Neural cell (in vitro differentiated cells): ENCODE measurements at regions not wholly inside any gene's neighbourhood (a gene's known extent, or its start where the extent isn't known, plus 50 kb on each side); places are given as distances from the start of the nearest gene placed in this dataset.

Experiments
- H2AFZ ChIP-seq: fragments of 200-600, 300-800 bp; sonication (generic), shearing (Covaris generic); 2 replicates; pipeline ENCODE4 v1.6.0; 2014; ENCODE audit warnings: low read depth, mild to moderate bottlenecking, antibody characterized with exemption, low read length, moderate library complexity
- H3F3A ChIP-seq: fragments of 200-600 bp; shearing (Covaris generic); 2 replicates; pipeline ENCODE4 v1.6.1; 2016; ENCODE audit warnings: mild to moderate bottlenecking, moderate library complexity, mixed read lengths, antibody characterized with exemption, low read length; ENCODE audit not compliant: insufficient read depth, poor library complexity, severe bottlenecking
- H3K27ac ChIP-seq: fragments of 200-600, 300-800 bp; sonication (generic), shearing (Covaris generic); 2 replicates; pipeline ENCODE4 v1.5.1; 2014; ENCODE audit warnings: mild to moderate bottlenecking, low read length, moderate library complexity
- H3K27me3 ChIP-seq: fragments of 300-800, 200-600 bp; sonication (generic), shearing (Covaris generic); 2 replicates; pipeline ENCODE4 v1.6.0; 2014; ENCODE audit warnings: mild to moderate bottlenecking, low read depth, low read length, moderate library complexity; ENCODE audit not compliant: insufficient read depth
- H3K36me3 ChIP-seq: fragments of 300-800, 200-600 bp; sonication (generic), shearing (Covaris generic); 2 replicates; pipeline ENCODE4 v1.5.1; 2014; ENCODE audit warnings: mild to moderate bottlenecking, antibody characterized with exemption, low read length, moderate library complexity; ENCODE audit not compliant: insufficient read depth
- H3K4me2 ChIP-seq: fragments of 300-800, 200-600 bp; sonication (generic), shearing (Covaris generic); 2 replicates; pipeline ENCODE4 v1.6.0; 2014; ENCODE audit warnings: mild to moderate bottlenecking, low read length
- H3K4me3 ChIP-seq: fragments of 300-800, 200-600 bp; sonication (generic), shearing (Covaris generic); 2 replicates; pipeline ENCODE4 v1.5.1; 2014; ENCODE audit warnings: mild to moderate bottlenecking, low read length, moderate library complexity
- H3K79me2 ChIP-seq: fragments of 200-600 bp; shearing (Covaris generic); replicated peaks from 2 replicates; pipeline ENCODE4 v1.6.0; 2014; ENCODE audit warnings: mild to moderate bottlenecking, low read length, moderate library complexity; ENCODE audit not compliant: insufficient read depth
- H3K9ac ChIP-seq: fragments of 300-800, 200-600 bp; sonication (generic), shearing (Covaris generic); 2 replicates; pipeline ENCODE4 v1.6.1; 2016; ENCODE audit warnings: mild to moderate bottlenecking, low read length, mixed read lengths
- H3K9me2 ChIP-seq: fragments of 200-600 bp; shearing (Covaris generic); 2 replicates; pipeline ENCODE4 v1.6.1; 2016; ENCODE audit warnings: mild to moderate bottlenecking, low read length, mixed read lengths; ENCODE audit not compliant: insufficient read depth
- H3K9me3 ChIP-seq: fragments of 200-600, 300-800 bp; sonication (generic), shearing (Covaris generic); 2 replicates; pipeline ENCODE4 v1.6.1; 2016; ENCODE audit warnings: mild to moderate bottlenecking, mixed run types, low read length, moderate library complexity, mixed read lengths
- H4K20me1 ChIP-seq: fragments of 200-600 bp; shearing (Covaris generic); 2 replicates; pipeline ENCODE4 v1.6.1; 2016; ENCODE audit warnings: mild to moderate bottlenecking, mixed run types; ENCODE audit not compliant: insufficient read depth
- CTCF ChIP-seq: fragments of 450-650 bp; IDR thresholded peaks from 2 replicates; pipeline ENCODE4 v1.5.1; 2014; ENCODE audit warnings: antibody characterized with exemption, mild to moderate bottlenecking, moderate library complexity; ENCODE audit not compliant: poor library complexity, severe bottlenecking
- EP300 ChIP-seq: fragments of 450-650 bp; conservative IDR thresholded peaks from 2 replicates; pipeline ENCODE4 v1.6.1; 2014; ENCODE audit warnings: antibody characterized with exemption, mild to moderate bottlenecking, moderate library complexity; ENCODE audit not compliant: poor library complexity, severe bottlenecking
- EZH2 ChIP-seq: fragments of 200-600, 300-800 bp; shearing (Covaris generic), sonication (generic); IDR thresholded peaks from 2 replicates; pipeline ENCODE4 v1.6.1; 2014; ENCODE audit warnings: antibody characterized with exemption, low read length, borderline replicate concordance, mild to moderate bottlenecking; ENCODE audit not compliant: insufficient read depth, poor library complexity, severe bottlenecking
- MXI1 ChIP-seq: fragments of 450-650 bp; conservative IDR thresholded peaks from 2 replicates; pipeline ENCODE4 v1.6.1; 2014; ENCODE audit warnings: antibody characterized with exemption, mild to moderate bottlenecking; ENCODE audit not compliant: poor library complexity, severe bottlenecking
- POLR2AphosphoS5 ChIP-seq: IDR thresholded peaks from 2 replicates; pipeline ENCODE4 v1.6.1; 2012
- RAD21 ChIP-seq: fragments of 450-650 bp; conservative IDR thresholded peaks from 2 replicates; pipeline ENCODE4 v1.6.1; 2014; ENCODE audit warnings: antibody characterized with exemption, mild to moderate bottlenecking, moderate library complexity
- REST ChIP-seq: IDR thresholded peaks from 2 replicates; pipeline ENCODE4 v1.6.1; 2012; ENCODE audit warnings: borderline replicate concordance
- SMC3 ChIP-seq: fragments of 450-650 bp; conservative IDR thresholded peaks from 2 replicates; pipeline ENCODE4 v1.6.1; 2014; ENCODE audit warnings: antibody characterized with exemption, mild to moderate bottlenecking, moderate library complexity; ENCODE audit not compliant: poor library complexity
- TAF1 ChIP-seq: IDR thresholded peaks from 2 replicates; pipeline ENCODE4 v1.6.1; 2012; ENCODE audit warnings: low read depth

- H3K4me3 ChIP-seq = no peak overlapping the region
- no peaks in the 10 kb centered on the region for H4K20me1 ChIP-seq
- H3K9me2 ChIP-seq = no peaks in the 10 kb centered on the region
- no peaks in the 10 kb centered on the region for H3K9me3 ChIP-seq
- no peaks in the 10 kb centered on the region for H3K36me3 ChIP-seq
- H3K4me2 ChIP-seq = no peak overlapping the region
- peaks cover 28% of the 10 kb centered on the region for H3K27me3 ChIP-seq
- H3K79me2 ChIP-seq = no peaks in the 10 kb centered on the region
- H2AFZ ChIP-seq = no peak overlapping the region
- H3F3A ChIP-seq = no peaks in the 10 kb centered on the region
- no peak overlapping the region for H3K27ac ChIP-seq
- no peak overlapping the region for H3K9ac ChIP-seq
- TF ChIP-seq POLR2AphosphoS5 (no peak), CTCF (no peak), EP300 (no peak), SMC3 (no peak), RAD21 (no peak), EZH2 (no peak), REST (no peak), TAF1 (no peak), MXI1 (no peak)
These were observed 298.8 kb downstream of the NDFIP2 start for GRCh38 chr13:79779761-79780160.

- Histone ChIP-seq H3K36me3 (no peaks in the 10 kb centered on the region), H3K4me2 (no peak overlapping the region), H3F3A (no peaks in the 10 kb centered on the region), H3K4me3 (no peak overlapping the region), H3K79me2 (no peaks in the 10 kb centered on the region), H4K20me1 (no peaks in the 10 kb centered on the region), H3K9me2 (no peaks in the 10 kb centered on the region), H3K9me3 (no peaks in the 10 kb centered on the region), H3K27me3 (peaks cover 21% of the 10 kb centered on the region), H3K9ac (no peak overlapping the region), H2AFZ (no peak overlapping the region), H3K27ac (no peak overlapping the region)
- no peak for TF ChIP-seq CTCF
- TF ChIP-seq MXI1 = no peak
- TF ChIP-seq TAF1 = no peak
- TF ChIP-seq EP300 = no peak
- no peak for TF ChIP-seq SMC3
- TF ChIP-seq EZH2 = no peak
- no peak for TF ChIP-seq POLR2AphosphoS5
- no peak for TF ChIP-seq REST
These were observed 297.9 kb downstream of the NDFIP2 start for GRCh38 chr13:79778741-79779460.
